Muscle of back (tissue), 3 donors: ENCODE measurements at regions not wholly inside any gene's neighbourhood (a gene's known extent, or its start where the extent isn't known, plus 50 kb on each side); places are given as distances from the start of the nearest gene placed in this dataset.
"Not testable (repeated sequence)": the region's sequence is repeated elsewhere in the genome, so short reads cannot be mapped to it uniquely, and the experiment has no call there.

Experiments
- DNase-seq, 3 donors: peaks; one replicate each; pipeline versions ENCODE4 v3.0.0 to v3.0.0-alpha.2; 2013

DNA sequence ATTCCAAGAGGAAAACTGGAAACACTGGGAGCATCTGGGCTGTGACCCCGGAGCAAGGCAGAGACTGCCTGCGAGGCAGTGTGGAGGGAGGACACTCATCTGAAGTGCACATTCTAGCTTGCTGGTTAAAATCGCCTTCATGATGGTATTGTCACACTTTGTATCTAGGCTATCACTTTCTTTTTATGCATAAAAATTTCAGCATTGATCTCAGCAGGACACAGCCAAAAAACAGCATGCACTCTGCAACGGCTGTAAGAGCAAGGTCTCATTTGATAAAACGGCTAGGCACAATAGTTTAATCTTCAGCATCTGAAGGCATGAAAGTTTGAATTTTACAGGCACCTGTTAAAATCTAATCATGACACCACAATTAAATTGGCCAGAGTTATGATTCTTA is 110.8 kb upstream of the IRX1 start:
- DNase-seq = no peak

DNA sequence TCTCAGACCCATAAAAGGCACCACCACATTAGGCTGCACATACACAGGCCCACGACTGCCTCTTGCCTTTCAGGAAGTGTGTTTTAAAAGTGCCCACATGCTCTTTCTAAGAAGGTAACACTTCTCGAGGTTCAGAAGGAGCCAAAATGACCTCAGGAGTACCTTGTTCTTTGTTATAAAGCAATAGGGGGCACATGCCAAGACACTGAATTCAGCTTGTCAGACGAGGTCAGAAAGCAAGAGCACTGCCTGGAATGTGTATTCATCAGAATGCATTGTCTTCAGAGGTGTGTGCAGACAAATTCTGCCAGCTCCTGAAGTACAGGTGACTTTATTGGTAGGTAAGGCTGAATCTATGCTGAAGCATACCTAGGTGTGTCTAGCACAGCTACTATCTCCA is 114.5 kb upstream of the IRX1 start:
- no peak for DNase-seq

DNA sequence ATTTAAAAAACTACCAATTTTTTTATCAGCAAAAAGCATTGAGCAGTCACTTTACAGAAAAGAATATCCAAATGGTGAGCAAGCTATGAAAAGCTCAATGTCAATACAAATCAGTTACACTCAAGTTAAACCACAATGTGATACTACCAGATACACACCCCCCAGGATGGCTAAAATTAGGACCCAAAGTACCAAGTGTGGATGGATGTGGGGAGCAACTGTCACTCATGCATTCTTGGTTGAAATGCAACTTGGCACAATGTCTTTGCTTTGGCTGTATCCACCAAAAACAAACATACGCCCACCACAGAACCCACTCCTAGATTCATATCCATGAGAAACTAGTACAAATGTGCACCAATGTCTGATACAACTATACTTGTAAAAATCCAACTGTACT is 120.0 kb upstream of the IRX1 start:
- DNase-seq = no peak

DNA sequence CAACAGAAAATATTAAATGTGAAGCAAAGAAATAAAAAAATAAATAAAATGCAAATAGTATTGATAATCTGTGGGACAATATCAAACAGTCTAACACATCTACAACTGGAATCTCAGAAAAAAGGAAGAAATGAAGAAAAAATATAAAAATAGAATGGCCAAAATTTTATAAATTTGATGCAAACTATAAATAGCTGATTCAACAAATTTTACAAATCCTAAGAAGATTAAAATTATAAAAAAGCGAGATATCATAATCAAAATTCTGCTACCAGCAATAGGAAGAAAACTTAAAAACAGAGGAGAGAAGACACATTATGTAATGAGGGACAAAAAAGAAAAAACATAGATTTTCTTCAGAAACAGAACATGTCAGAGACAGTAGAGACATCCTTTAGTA is 129.2 kb upstream of the IRX1 start:
- DNase-seq = no peak

DNA sequence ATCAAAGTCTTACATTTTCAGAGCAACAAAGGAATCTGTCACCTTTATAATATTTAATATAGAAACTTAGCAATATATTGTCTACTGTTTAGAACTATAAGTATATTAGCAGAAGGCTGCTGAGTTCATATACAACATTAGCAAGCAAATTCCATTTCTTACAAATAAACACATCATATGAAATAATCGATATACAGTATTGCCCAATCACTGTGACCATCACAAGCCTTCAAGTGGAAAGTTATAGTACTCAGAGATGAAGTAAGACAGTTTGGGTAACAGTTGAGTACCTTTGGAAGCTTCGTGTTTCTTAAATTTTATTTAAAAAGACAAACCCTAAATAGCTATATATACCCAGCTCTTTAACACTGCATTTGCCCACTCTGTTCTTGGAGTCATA is 135.2 kb upstream of the IRX1 start:
- DNase-seq = no peak

DNA sequence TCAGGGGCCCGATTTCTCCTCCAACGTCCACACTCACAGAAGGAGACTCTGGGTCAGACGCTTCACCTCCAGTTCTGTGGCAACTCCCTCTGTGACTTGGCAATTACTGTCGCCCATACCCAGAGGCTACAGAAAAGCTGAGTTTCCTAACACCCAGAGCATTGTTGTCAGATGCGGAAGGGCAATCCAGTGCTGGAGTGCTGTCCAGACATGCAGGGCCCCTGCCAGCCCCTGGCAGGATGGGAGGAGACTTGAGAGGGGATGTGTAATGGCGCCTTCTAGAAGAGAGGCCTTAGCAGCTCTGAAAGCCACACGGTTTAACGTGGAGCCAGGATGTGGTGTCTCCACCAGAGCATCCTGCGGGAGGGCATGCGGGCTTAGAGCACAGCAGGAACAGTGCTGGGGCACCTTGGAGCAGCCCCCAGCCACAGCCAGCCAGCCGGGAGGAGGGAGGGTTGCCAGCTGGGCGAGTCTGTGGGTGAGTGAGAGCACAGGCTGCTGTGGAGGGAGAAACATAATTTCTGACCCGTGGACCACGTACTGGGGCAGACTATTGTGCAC is 139.4 kb upstream of the IRX1 start:
- no peak for DNase-seq

DNA sequence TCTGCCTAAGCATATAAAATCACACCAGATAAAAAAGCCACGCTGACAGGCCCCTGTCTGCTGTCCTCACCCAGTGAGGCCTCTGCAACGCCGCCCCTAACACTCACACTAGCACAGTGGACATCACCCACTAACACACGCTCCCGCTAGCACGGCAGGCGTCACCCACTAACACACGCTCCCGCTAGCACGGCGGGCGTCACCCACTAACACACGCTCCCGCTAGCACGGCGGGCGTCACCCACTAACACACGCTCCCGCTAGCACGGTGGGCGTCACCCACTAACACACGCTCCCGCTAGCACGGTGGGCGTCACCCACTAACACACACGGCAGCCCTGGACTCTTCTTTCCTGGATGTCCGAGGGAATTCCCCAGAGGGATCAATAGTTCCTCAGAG is 141.6 kb upstream of the IRX1 start:
- DNase-seq = not testable (repeated sequence)

DNA sequence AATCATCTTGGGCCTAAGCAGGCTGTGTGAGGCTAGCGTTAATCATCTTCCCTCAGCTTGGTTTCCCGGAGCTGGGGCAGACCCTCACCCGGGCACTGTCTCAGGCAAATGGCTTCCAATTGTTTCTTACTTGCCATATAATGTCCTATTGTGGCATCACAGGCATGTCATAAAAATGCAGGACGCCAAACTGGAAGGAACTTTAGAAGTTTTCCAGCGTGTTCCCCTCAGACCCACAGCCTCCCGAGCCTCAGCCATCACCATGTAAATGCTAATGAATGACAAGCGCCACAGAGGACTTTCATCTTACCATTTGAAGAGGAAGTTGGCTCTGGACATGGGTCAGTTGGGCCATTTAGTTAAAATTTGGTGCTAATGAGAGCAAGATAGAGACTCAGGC is 143.0 kb upstream of the IRX1 start:
- DNase-seq = no peak

DNA sequence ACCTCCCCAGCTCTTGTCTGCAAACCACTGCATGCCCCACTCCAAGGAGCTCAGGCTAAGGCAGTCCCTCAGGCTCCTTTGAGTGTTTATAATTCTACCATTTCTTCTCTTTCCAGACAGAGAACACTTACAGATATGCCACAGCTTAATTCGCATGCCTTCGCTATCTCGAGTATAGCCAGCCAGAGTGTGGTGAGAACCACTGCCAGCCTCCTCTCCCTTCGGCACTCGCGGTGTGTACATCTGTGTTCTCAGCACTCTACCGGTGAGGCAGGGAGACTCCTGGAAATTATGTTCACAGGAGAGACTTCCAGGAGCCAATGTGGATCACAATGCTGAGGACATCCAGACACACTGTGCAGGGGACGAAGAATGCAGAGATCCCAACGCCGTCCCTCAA is 143.7 kb upstream of the IRX1 start:
- no peak for DNase-seq

DNA sequence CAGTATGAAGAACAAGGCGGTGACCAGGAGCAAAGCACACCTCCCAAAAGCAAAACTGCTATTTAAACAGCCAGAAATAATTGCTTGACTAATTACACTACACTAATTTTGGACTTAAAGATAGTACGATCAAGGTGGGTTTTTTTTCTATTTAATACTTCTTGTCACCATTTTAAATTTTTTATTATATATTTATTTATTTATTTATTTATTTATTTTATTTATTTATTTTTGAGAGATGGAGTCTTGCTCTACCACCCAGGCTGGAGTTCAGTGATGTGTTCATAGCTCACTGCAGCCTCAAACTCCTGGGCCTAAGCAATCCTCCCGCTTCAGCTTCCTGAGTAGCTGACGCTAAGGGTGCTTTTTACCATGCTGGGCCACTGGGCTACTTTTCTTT is 146.2 kb upstream of the IRX1 start:
- no peak for DNase-seq

DNA sequence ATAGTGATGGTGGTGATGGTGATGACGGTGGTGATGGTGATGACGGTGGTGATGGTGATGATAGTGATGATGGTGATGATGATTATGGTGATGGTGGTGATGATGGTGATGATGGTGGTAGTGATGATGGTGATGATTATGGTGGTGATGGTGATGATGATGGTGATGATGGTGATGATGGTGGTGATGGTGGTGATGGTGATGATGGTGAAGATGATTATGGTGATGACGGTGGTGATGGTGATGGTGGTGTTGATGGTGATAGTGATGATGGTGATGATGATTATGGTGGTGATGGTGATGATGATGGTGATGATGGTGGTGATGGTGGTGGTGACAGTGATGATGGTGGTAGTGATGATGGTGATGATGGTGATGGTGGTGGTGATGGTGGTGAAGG is 149.2 kb upstream of the IRX1 start:
- DNase-seq = no peak

DNA sequence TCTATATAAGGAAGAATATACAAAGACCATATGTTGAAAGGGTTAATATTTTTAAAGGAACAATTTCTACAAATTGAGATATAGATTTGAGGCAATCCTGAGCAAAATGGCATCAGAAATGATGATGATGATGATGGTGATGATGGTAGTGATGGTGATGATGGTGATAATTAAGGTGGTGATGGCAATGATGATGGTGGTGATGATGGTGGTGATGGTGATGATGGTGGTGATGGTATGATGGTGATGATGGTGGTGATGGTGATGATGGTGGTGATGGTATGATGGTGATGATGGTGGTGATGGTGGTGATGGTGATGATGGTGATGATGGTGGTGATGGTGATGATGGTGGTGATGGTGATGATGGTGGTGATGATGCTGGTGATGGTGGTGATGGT is 150.1 kb upstream of the IRX1 start:
- DNase-seq = not testable (repeated sequence)

DNA sequence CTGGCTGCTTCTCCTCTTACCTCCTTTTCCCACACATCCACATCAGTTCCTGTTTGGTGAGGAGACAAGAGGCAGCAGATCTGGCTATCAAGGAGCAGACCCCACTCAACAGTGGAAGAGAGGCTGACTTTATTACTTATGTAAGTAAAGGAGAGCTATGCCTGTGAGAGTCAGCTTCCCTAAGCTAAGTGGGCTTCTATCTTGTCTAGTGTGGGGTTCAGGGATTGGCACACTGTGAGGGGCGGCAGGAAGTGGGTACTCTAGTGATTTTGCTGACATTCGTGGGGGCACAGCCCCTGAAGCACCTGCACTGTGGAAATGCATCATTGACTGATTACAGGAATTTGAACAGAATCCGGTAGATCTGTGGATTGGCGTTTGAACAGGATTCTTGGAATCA is 163.5 kb upstream of the IRX1 start:
- no peak for DNase-seq

DNA sequence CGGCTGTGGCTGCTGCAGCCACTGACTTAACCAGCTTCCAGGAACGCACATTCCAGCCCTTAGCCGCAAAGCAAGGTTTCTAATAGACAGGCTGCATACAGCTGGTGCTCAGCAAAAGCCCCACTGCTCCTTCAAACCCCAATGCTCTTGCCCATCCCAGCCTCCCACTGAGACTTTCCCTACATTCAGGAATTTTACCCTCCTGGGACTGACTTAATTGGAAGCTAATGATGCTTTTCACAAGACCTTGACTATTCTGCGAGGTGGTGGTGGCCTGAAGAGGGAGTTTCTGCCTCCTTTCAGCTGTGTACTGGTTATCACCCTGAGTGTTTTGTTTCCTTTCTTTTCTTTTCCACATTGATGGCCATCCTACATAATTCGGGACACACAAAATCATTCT is 164.9 kb upstream of the IRX1 start:
- DNase-seq = no peak

DNA sequence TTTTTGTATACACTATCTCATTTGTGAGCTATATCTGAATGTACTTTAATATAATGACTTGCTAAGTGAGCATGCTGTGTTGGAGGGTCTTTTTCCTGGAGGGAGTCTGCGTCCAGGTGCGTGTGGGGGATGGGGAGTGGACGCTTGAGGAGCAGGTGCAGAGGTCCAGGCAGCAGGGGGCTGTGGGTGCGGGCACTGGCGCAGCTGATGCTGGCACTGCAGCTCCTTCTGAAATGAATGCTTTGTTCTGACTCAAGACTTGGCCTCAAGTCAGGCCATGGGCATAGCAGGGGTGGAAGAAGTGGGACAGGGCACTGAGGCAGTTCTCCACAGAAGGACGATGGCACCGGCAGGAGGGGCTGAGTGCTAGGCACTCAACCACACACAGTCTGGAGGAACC is 165.7 kb upstream of the IRX1 start:
- no peak for DNase-seq

DNA sequence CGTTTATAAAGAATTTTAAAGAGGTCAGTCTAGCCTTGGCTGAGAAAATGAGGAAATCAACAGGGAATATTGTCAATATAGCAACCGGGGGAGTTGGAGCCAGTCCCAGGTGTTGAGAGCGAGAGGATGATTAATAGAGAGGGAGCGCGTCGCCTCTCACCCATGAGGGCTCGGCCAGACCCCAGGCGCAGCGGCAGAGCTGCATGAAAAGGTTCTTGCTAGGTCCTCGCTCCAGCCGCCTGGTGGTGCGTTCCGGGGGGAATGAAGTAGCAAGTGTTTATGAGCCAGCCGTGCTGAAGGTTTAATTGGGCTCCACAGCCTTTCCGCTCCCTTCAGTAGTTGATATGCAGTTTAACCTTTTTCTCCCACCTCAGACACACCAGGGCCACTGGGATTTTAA is 167.3 kb upstream of the IRX1 start:
- peak in 2 of 3 donors; percentile 3 to 16 for DNase-seq

DNA sequence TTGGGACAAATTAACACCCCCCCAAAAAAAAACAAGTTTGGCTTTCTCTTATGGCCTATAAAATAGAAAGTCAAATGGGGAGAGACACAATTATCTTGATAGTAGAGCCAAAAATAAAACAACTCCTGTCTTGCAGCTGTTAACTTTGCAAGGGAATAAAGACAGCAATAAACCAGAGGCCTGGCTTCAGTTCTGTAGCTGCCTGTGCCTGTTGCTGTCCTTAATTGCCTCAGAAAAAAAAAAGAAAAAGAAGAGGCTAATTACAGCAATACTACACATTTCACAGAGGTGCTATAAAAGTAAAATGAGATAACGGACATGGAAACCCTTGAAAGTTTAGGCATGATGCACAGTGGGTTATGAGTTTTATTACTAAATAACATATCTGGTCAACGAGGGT is 170.7 kb upstream of the IRX1 start:
- DNase-seq = no peak

DNA sequence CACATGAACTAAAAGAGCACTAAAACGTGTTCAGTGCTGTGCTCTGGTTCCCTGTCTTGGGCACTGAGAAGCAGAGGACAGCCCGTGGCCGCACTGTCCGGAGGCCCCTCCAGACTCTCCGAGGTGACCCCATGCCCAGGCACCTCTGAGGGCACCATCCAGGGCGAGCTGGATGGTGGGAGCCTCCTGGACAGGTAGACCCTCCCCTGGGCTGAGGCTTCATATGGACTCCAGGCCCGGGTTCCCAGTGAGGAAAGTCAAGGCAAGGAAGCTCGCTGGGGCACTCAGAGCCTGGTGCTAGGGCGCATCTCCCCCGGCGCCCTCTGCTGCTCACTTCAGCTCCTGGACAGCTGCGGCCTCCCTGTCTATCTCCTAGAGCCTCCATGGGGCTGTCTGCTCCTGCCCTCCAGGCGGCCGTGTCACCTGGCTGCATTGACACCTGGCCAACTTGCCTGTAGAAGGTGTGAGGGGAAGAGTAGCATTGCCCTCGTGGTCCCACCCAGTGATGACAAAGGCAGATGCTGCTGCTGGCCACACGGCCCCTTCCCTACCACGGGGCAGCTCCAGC is 178.2 kb upstream of the IRX1 start:
- DNase-seq = no peak

DNA sequence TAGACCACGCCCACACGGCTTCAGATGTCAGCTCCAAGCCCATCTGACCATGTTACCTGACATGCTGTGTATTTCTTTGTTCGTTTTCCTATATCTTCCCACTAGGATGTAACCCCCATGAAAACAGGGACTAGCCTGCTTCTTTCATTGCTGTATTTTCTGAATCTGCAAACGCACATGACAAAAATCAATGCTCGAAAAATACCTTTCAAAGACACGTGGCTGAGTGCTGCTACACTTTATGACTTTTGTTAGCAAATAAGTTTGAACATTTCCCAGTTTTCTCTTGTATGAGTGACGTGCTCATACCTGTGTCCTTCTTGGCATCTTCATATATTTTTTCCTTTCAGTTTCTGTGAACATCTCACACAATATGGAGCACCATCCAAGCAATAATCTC is 181.3 kb upstream of the IRX1 start:
- no peak for DNase-seq

DNA sequence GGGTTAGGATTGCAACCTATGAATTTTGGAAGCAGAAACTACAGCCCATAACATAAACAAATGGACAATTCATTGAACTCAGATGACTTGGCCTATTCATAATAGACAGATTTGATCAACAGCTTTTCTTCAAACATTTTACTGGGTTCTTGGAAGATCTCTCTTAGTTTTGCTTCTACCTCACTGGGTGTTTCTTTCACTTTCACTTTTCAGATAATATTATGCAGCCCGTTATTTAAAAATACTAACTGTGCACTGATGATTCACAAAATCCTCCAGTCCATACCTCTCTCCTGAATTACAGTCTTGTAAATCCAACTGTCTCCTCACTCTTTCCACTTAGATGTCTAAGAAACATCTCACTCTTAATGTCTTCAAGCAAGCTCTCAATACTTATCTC is 183.5 kb upstream of the IRX1 start:
- no peak for DNase-seq

DNA sequence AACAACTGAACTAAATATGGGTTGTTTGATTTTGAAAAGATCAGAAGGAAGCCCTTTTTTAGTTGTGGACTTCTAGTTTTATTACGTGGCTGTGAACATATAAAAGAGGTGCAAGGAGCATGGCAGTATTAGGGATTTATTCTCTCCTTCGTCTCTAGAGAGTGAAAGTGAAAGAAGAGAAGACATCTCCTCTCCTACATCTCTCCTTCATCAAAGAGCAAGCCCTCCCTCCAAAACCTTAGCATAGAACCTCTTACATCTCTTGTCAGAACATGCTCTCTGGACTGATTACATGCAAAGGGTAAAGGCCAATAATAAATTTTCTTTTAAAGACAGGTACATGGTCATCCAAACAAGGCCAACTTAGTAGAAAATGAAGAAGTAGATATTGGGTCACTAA is 184.3 kb upstream of the IRX1 start:
- no peak for DNase-seq

DNA sequence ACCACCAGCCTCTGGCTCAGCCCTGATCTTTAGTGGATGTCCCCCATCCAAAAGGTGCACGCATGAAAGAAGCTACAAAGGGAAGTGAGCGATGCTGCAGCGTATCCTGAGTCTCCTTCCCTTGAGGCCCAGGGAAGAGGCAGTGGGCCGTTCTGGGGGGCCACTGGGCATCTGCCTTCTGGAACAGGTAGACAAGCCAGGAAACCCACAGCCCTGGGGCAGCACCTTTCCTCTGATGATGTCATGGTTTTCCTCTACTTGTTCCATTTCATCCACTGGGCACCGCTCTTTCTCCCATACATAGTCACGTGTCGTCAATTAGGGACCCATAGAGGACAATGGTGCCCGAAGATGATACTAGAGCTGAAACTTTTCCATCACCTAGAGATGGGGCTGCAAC is 194.0 kb upstream of the IRX1 start:
- DNase-seq = no peak

DNA sequence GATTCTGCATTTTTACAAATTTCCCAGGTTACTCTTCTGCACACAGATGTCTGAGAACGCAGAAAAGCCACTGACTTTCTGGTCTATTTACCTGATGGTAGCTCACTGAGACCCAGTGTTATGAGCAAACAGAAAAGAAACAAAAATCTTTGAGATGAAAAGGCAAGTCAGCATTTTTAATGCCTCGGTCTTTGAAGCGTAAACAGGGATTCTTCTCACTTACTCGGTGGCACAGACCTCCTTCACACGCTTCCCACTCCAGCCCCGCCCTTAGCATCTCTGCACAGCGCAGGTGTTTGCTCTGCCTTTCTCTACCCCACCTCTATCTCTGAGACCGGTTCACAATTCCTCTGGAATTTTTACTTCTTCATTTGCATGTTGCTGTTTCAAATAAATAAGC is 195.0 kb upstream of the IRX1 start:
- DNase-seq = no peak

DNA sequence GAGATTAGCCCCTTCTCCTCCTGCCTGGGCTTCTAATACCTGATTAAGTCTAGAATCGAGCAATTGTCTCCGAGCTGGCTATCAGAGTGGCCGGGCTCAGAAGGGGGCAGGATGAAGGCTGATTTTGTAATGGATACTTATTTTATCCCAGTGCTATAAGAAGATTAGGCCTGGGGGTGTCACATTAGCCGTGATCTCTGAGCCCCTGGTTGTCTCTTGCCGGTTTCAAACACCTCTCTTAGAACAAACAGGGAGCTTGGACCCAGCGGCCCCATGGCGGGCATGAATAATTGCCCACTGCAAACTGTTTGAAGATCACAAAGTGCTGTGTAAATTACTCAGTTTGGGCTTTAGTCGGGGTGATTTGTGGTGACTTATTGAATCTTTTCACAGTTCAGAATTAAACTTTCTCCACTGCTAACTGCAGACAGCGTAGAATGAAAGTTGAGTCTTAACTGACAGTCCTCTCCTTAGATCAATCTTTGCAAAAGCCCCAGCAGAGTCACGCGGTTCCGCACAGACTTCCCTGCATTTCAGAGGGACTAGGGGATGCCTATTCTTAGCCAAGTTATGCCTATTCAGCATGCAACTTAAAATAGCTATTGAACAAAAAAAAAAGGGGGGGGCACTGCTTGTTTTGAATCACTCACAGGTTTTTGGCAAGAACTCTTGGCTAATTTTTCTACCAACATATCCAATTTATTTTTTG is 200.6 kb upstream of the IRX1 start:
- peak in 2 of 3 donors; percentile 24 to 25 for DNase-seq
